SIG-M5 treated with dmso at 0.1 percent for 504 hours (cell line): ENCODE measurements at regions not wholly inside any gene's neighbourhood (a gene's known extent, or its start where the extent isn't known, plus 50 kb on each side); places are given as distances from the start of the nearest gene placed in this dataset.

ENCODE experiments used
- DNase-seq: peaks from one replicate; lab custom pipeline; 2025; ENCODE audit not compliant: unreplicated experiment; lab: John Stamatoyannopoulos, UW

DNA sequence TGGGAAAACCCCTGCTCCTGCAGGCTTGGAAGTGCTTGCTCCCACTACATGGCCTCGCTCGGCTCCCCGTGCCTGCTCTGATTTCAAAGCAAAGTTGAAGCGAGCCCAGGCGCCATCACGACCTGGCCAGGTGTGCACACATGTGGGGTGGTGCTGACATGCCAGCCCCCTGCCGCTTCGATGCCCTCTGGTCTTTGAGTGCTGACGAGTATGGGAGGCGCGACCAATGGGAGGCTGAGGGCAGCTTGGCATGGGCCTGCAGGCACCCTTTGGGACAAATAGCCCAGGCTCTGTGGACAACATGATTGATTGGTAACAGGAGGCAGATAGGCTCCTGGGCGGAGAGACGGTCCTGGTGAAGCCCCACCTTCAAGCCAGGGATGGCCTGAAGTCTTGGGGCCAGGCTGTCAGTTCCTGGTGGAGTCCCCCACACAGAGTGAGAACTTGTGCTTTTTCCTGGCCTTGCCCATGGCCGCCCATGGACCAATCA, 252.4 kb upstream of the SEMA3A start:
- no peak for DNase-seq

DNA sequence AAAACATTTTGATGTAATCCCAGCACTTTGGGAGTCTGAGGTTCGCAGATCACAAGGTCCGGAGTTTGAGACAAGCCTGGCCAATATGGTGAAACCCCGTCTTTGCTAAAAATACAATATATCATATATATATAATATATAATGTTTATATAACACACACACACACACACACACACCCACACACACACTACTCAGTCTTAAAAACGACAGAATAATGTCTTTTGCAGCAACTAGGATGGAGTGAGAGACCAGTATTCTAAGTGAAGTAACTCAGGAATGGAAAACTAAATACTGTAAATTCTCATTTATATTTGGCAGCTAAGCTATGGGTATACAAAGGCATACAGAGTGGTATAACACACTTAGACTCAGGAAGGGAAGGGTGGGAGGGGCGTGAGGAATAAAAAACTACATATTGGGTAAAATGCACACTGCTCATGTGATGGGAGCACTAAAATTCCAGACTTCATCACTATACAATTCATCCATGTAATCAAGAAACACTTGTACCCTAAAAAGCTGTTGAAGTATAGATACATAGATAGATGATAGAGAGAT, 231.2 kb upstream of the SEMA3A start:
- DNase-seq = peak; percentile 0

DNA sequence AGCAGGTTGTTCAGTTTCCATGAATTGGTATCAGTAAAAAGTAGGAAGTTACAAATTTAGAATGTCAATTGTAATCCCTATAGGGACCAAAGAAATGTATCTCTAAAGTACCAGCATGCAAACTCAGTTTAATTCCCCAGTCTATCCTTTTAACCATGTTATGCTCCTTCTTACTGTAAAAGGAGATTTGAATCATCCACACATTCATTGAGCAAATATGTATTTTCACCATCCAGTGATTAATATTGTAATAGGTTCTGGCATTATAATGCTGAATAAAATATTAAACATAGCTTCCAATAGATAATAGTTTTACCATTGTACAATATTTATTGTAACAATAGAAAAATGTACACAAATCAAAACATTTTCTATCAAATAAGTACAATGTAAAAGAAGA, 228.2 kb upstream of the SEMA3A start:
- DNase-seq = no peak

DNA sequence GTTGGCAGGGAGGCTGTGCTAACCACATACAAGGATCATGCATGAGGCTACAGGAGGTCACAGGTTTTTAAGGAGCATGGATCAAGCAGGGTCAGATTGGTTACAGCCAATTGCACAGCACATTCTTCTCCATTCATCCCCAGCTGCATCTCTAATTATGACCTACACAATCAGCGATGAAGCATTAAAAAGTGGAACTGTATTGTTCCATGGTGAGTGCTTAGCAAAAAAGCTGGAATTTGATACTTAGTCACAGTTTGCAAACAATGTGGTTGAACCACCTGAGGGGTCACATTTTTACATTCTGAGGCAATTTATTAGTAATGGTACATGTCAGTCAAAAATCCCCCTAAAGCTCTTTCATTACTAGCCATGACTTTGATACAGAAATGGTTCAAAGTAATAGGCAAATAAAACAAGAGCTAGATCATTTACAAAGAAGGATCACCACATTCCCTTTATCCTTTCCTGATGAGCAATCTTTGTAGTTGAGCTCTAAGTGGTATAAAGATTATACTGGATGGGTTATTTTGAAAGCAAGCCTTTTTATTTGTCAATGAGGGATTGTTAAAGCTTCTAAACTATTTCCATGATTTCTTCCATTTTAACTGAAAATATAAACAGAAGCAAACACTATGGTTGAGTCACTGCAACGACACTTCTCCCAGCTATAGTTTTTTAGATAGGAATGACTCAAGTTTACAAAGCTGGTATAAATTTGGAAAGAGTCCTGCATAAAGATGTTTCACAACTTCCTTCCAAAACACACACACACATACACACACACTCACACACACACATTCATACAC, 217.8 kb upstream of the SEMA3A start:
- peak; percentile 48 for DNase-seq

DNA sequence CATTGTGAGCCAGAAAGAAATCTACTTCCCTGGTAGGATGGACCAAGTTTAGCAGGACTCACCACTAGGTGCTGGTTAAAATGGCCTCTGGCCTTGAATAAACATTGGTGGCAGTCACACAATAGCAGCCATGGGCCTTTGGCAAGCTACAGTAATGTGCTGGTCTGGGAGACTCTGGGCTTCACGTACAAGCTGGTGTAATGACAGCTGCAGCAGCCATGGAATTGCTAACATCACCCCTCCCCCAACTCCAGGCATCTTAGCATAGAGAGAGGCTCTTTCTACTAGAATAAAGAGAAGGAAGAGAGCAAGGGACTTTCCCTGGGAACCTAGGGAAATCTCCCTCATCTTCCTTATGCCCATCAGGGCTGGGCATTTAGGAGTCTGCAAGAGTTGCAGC, 205.1 kb upstream of the SEMA3A start:
- no peak for DNase-seq

DNA sequence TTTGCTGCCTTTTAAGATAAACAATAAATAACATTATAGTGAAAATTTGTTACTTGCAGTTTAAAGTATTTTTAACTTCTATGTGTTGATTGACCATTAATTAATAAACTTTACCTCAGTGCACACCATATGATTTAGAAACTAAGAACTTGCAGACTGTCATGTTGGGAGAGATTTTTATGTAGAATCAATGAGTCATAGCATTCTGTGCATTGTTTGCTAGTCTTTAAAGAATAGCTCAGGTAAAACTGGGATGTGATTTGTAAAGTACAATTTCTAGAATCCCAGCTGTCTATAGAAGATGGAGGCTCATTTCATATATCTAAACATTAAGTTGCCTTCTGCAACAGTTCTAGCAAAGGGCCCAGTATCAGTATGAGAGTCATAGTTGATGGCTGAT, 199.6 kb upstream of the SEMA3A start:
- DNase-seq = no peak

DNA sequence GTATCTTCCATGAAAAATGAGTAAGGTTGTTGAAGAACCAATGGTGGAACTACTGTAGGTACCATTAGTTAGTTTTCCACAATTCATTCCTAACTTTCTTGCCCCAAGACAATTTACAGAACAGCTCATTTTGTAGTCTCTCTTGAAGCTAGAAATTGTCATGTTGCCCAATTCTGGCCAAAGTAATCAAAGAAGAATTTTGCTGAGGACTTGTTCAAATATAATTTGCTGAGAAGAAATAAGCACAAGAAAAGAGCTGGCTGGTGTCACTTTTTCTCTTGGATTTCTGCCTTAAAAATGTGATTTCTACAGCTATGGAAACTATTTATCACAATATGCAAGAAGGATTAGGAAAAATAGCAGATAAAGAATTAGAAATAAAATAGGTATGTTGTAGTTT, 199.2 kb upstream of the SEMA3A start:
- no peak for DNase-seq

DNA sequence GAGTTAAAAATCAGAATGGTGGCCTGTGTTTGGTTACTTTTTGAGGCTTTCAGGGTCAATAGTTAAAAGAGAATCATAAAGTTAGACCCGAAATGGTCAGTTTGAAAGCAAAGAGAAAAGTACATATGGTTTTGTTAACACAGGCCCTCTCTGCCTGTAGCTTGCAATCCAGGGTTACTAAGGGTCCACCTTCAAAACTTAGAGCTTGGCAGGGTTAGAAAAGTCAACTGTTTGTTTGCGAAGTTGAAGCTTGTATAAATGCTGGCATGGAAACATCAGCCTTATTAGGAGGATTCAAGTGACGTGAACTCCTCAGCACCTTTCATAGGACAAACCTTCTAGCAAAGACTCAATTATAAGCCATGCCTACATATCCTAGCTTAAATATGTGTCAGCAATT, 196.3 kb upstream of the SEMA3A start:
- DNase-seq = no peak

DNA sequence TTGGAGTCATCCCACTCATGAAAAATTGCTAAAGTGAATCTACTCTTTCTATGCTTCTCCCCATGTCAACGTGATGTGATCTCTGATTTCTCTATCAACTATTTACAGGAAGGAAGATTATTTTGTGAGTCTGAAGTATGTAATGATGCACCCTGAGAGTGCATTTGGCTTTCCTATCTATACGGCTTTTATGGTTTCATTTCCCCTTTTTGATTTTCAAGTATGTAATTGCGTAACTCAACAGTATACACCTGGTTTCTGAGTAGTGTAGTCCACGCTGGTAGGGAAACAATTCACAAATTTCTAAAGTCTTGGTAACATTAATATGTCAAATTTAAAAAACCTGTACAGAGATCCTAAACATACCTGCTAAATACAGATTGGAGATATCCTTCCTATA, 194.7 kb upstream of the SEMA3A start:
- DNase-seq = peak; percentile 36

DNA sequence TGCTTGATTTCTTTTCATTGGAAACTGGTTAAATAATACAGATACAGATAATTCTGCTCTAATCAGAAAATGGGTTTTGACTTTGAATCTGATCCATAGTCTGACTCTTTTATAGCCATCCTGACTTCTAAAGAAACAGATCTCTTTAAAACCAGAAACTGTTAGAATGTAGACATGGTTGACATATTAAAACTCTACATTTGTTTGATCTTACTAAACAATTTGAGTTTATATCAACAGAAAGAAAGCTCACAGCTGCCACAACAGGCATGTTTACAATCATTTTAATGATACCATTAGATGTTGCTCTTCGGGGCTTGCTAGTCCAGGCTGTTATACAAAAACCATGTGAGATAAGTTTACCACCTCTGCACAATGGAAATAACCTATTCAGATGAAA, 193.0 kb upstream of the SEMA3A start:
- no peak for DNase-seq

DNA sequence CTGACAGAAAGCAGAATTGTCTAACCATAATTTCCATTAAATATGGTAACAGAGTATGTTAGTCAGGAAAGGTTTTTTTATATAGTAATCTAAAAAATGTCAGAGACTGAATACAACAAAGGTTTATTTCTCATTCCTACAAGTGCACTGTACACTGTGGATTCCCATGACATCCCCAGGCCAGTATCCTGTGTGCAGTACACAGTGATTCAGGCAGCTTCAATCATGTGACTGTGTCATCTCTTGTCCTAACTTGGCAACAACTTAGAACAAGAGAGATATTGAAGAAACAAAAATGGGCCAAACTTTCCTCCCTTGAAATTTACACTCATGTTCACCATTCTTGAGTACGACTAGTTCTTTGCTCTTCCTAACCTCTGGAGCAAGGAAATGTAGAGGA, 189.8 kb upstream of the SEMA3A start:
- DNase-seq = no peak

DNA sequence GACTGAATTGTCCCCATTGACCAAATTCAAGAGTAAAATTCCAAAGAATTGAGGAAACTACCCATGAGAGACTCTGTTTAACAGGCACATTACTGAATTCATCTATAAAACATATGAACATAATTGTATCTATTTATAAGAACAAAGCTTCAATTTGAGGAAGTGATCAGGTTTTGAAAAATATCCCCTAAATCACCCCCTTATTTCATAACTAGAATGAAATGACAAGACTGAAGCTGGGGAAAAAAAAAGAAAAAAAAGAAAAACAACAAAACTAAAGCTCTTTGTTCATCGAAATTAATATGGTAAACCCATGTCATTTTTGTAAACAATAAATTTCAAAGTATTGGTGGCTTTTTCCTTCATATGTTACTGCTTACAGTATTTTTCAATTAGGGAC, 184.9 kb upstream of the SEMA3A start:
- DNase-seq = no peak

DNA sequence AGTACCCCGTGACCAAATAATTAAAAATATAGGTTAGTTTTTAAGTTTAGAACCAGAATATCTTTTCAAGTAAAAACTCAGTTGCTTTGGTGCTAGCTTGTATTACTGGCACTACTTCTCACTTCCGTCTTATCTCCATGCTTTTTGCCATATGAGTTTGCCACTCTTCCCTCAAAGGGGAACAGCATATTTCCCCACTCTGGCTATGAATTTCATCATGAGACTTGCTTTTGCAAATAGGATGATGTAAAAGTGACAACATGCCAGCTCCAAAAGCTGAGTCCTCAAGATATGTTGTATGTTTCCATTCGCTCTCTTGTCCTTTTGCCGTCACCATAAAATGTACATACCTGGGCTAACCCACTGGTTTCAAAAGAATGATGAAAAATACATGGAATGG, 178.1 kb upstream of the SEMA3A start:
- no peak for DNase-seq

DNA sequence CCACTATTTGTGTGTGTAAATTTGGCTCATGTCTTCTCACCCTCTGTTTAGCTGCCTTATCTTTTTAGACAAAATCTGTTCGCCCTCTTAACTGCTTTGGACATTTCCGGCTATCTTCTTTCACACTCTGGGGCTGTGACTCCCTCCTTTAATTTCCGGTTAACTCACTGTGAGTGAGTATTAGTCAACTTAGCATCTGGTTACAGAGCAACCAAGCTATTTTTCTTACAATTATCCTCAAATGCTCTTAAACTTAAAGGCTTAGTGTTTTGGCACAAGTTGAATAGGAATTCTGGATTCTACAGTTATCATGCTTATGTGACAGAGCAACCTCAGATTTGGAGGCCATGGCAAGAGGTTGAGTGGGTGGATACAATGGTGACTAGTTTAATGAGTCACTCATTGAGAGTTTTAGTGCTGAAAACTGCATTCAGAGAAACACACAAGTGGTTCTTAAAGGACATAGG, 177.6 kb upstream of the SEMA3A start:
- no peak for DNase-seq

DNA sequence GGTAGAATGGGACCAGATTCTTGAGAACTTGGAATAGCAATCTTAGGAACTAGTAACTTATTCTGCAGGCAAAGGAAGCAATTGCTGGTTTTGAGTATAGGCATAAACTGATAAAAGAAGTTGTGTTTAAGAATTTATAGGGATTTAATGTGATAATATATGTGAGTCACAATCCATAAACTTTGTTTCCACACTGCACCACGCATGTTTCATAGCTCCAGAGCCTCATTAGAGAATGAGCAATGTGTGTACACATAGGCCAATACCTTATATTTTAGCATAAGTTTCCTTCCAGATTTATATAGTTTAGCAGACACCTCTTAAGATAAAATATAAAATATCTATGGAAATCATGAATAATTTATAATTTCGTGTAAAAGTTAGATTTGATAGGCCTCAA, 175.5 kb upstream of the SEMA3A start:
- no peak for DNase-seq

DNA sequence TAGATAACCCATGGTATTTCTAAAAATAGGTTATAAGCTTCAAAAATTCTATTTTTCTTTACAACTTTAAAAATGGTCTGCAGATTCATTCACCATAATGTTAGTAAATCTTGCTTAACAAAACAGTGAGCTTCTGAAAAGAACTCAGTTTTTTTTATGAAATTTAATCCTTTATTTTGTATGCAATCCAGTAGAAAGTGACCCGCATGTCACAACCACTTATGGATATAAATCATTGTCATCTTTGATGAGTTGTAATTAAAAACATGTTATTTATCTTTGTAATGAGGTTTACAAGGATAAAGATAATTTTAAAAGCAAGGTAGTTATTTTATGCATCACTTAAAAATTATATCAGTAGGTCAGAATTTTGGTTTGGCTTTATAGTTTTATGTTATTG, 173.5 kb upstream of the SEMA3A start:
- DNase-seq = no peak

DNA sequence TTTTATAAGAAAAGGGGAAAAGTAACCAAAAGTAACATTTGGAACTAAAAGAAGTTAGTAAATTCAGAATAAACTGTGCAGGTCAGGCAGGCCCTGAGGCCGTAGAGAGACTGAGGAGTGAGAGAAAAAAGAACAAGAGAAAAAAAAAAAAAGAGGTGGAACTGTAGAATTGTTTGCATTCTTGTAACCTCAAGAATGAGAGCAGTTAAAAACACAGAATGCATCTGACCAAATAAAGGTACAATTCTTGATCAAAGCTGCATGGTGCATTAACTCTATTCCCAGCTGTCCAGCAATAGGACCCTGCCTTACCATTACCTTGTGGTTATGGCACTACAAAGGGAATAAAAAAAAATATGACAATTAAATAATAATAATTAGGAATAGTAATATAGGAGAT, 170.1 kb upstream of the SEMA3A start:
- DNase-seq = no peak

DNA sequence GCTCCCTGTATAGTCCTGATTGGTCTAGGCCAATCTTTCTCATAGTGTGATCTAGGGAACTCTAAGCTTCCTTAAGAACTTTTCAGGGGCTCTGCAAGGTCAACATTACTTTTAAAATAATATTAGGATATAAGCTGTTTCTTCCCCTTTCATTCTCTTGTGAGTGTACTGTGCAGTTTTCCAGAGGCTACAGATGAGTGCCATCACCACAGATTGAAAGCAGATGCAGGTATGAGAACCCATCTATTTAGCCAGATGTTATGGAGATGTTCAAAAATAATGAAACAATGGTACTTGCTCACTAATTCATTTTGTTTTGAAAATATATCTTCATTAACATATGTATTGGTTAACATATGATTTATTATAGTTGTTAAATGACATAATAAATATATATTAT, 169.2 kb upstream of the SEMA3A start:
- no peak for DNase-seq

DNA sequence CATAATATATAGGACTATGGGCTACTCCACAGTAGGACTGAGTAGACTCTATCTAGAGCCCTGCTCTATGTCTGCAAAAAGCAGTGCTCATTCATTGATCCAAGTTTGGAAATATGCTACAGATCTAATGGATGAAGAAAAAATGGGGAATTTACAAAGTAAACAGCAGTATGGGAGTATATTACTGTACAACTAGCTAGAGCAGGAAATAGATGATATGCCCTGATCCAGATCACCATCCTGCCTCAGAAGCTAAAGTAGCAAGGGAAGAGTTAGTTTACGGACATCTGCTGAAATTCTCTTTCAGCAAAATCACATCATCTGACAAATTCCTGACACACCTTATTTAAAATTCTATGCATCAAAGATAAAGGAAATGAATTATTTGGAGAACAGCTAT, 168.2 kb upstream of the SEMA3A start:
- no peak for DNase-seq

DNA sequence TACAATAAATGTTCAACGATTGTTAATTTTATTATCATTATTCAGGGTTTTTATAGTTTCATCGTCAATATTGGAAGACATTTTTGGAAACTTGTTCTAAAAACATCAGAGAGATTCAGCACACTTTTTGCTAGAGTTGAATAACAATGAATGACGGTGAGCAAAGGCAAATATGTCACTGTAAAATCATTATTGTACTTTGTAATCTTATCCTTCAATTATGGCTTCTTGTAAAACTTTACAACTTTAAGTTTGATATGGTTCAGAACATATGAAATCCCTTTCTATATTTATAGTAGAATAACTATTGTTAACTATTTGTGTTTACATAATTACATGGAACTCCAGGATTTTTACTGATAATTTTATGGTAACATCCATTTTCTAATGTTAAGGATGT, 167.8 kb upstream of the SEMA3A start:
- DNase-seq = no peak

DNA sequence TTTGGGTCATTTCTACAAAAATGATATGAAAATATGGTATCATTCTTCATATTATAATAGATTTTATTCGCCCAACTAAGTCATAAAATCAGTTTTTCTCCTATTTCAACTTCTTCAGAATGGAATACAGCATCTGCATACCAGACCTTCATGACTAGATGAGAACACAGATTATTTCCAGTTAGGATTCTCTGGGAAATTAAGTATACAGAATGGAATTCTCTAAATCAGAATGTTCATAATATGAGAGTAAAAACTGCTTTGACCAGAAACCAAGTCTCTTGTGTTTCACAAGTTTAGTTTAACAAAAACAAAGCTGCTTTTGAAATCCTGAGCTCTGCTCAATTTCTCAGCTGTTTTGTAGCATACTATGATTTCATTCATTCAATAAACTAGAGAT, 160.3 kb upstream of the SEMA3A start:
- DNase-seq = no peak

DNA sequence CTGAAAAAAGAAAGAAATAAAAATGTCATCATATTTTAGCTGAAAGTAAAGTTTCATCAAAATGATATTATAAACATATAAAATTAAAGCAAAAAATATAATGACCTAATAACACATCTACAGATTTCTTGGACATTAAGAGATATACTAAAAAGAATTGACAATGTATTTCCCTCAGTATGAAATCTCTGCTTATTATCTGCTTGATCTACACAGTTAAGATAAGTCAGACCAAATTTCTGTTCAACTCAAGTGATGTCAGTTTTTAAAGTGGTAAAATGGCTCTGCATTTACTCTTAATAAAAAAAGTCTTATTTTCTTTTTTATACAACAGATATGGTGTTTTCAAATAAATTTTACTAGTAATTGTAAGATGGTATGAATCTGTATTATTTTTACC, 159.4 kb upstream of the SEMA3A start:
- no peak for DNase-seq

DNA sequence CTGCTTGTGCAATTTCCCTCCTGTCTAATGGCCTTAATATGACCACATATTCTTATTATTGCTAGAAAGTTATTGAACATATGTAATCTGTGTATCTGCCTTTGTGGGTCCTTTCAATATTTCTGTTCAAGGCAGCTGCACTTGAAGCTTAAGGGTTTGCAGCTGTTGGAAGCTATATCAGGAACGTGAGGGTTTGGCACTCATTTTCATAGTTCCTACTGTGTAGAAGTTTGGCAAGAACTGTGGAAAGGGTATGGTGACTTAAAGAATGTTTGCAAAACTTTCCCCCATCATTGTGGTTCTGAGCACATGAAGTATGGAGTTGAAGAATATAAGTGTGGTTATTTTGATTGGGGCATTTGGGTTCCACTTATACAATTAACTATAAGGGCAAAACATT, 144.7 kb upstream of the SEMA3A start:
- no peak for DNase-seq
